ENCODE measurements at regions not wholly inside any gene's neighbourhood (a gene's known extent, or its start where the extent isn't known, plus 50 kb on each side); places are given as distances from the start of the nearest gene placed in this dataset.

DNA sequence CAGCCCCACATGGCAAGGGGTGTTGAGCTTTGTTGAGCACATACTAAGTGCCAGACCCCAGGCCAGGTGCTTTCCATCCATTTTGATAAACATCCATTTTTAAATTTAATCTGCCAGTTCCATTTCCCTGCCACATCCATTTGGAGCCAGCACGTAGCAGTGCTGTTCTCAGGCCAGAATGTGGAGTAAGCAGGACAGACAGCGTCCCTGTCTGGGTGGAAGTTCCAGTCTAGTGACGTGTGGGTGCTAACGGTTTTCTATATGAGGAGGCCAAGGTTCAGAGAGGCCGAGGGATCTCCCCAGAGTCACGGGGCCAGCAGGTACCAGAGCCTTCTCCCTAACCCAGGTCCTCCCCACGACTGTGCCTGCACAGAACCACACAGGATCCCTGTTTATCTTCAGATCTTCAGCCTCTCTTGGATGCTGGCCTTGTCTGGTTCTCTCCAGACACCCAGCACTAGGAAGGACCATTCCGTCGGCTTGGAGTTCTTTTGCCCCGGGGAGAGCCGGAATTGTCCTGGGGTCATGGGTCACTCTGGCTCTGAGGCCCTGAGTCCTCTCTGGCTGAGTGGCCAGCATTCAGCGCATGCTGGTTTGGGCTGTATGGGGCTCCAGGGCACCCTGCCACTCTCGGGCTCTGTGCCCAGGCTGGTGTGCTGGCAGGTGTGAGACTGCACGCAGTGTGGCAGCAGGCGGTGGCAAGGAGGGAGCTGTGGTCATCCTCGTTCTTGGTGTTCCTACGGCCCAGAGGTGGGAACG, 63.6 kb upstream of the PPARA start:
- no peak overlapping the region for H3K9ac ChIP-seq (ENCODE audit: low read length)
- peak in 1 of 2 donors; percentile 14 for DNase-seq
- no peak overlapping the region for H4K12ac ChIP-seq (ENCODE audit: low read depth, low read length)
- no peaks in the 10 kb centered on the region for H3K79me1 ChIP-seq (ENCODE audit: low read length)
- H2AFZ ChIP-seq (ENCODE audit: insufficient read depth, low read length, poor library complexity): peak overlapping the region; percentile 12
- peaks cover 3 to 6% of the 10 kb centered on the region in 2 experiments for H3K4me1 ChIP-seq (ENCODE audit: control insufficient read depth in 1 of 2, insufficient read depth in 2 of 2, low read length in 2 of 2)
- no peaks in the 10 kb centered on the region for H3K79me2 ChIP-seq (ENCODE audit: control insufficient read depth, insufficient read depth, low read length, poor library complexity)
- no peak overlapping the region for H2BK5ac ChIP-seq (ENCODE audit: low read depth, low read length, poor library complexity)
- WGBS (ENCODE audit: extremely low coverage, insufficient coverage, insufficient read length): no CpG with 5 or more reads among the region's 18 CpGs
- peaks cover 12% of the 10 kb centered on the region for H3K9me3 ChIP-seq (ENCODE audit: insufficient read depth, low read depth, low read length)
- H3K14ac ChIP-seq (ENCODE audit: low read length): no peak overlapping the region
- no peak overlapping the region for H3K4me3 ChIP-seq (ENCODE audit: low read depth, low read length)
- no peak overlapping the region for H3K4ac ChIP-seq (ENCODE audit: low read depth, low read length)
- H4K8ac ChIP-seq (ENCODE audit: low read depth, low read length): no peak overlapping the region
- no peak overlapping the region for H2BK12ac ChIP-seq (ENCODE audit: low read length)
- no peaks in the 10 kb centered on the region for H3K27me3 ChIP-seq (ENCODE audit: insufficient read depth, low read length)
- no peak overlapping the region for H2BK120ac ChIP-seq (ENCODE audit: insufficient read depth, low read length, poor library complexity)
- H3K4me2 ChIP-seq (ENCODE audit: low read length): no peak overlapping the region
- H3K18ac ChIP-seq (ENCODE audit: low read length): no peak overlapping the region
- H4K91ac ChIP-seq (ENCODE audit: low read depth, low read length): no peak overlapping the region
- no peak overlapping the region for H2AK5ac ChIP-seq (ENCODE audit: low read length)
- no peak overlapping the region for H3K23ac ChIP-seq (ENCODE audit: low read length)
- no peak overlapping the region for H3K27ac ChIP-seq (ENCODE audit: low read depth, low read length)
- no peaks in the 10 kb centered on the region for H3K36me3 ChIP-seq (ENCODE audit: control insufficient read depth in 1 of 2, insufficient read depth in 2 of 2, low read length in 2 of 2)

DNA sequence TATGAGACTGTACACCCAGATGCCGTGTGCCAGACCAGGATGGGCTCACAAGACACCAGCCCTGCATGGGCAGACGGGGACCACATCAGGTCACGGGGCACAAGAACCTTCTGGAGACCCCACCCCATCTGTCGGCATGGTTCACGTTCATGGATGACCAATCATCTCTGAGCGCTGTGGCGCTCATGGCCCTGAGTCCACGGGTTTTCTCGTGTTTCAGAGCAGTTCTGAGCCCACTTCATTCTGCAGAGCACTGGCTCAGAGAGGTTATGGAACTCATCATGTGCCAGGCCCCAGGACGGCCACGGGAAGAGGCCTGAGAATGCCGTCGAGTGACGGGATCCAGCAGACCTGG, 63.0 kb upstream of the PPARA start:
- DNase-seq: no peak
- no peak overlapping the region for H3K27ac ChIP-seq (ENCODE audit: low read depth, low read length)
- H3K9me3 ChIP-seq (ENCODE audit: insufficient read depth, low read depth, low read length): peaks cover 12% of the 10 kb centered on the region

DNA sequence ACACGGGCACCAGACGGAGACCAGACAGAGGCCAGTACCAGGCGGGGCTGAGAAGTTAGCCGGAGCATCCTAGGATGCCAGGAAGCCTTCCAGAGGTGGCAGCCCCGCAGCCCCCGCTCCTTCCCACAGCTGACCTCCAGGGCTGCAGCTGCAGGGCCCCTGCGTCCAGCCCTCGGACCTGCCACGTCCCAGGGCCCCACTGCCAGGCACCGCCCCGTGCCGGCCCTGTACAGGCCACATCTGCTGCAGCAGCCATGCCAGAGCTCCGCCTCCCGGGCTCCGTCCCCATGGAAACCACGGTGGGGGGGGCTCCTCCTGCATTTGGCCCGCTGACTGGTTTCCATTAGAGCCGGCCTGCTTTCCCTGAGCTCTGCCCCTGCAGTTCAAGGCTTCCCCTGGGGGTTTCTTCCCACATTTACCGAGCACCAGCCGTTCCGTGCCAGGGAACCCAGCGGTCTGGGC, 62.5 kb upstream of the PPARA start:
- no peak overlapping the region for H3K23ac ChIP-seq (ENCODE audit: low read length)
- no peak overlapping the region for H4K8ac ChIP-seq (ENCODE audit: low read depth, low read length)
- no peak overlapping the region for H2BK12ac ChIP-seq (ENCODE audit: low read length)
- peaks cover 12% of the 10 kb centered on the region for H3K9me3 ChIP-seq (ENCODE audit: insufficient read depth, low read depth, low read length)
- no peak overlapping the region for H3K4me2 ChIP-seq (ENCODE audit: low read length)
- no peak overlapping the region for H4K12ac ChIP-seq (ENCODE audit: low read depth, low read length)
- no peak overlapping the region for H3K4me3 ChIP-seq (ENCODE audit: low read depth, low read length)
- no peak overlapping the region for H3K9ac ChIP-seq (ENCODE audit: low read length)
- no peak overlapping the region for H2BK5ac ChIP-seq (ENCODE audit: low read depth, low read length, poor library complexity)
- no peak overlapping the region for H2AK5ac ChIP-seq (ENCODE audit: low read length)
- no peak overlapping the region for H3K18ac ChIP-seq (ENCODE audit: low read length)
- H3K79me2 ChIP-seq (ENCODE audit: control insufficient read depth, insufficient read depth, low read length, poor library complexity): no peaks in the 10 kb centered on the region
- H3K4ac ChIP-seq (ENCODE audit: low read depth, low read length): no peak overlapping the region
- no peaks in the 10 kb centered on the region for H3K36me3 ChIP-seq (ENCODE audit: control insufficient read depth in 1 of 2, insufficient read depth in 2 of 2, low read length in 2 of 2)
- no peak overlapping the region for H3K27ac ChIP-seq (ENCODE audit: low read depth, low read length)
- no peak overlapping the region for H4K91ac ChIP-seq (ENCODE audit: low read depth, low read length)
- H2BK120ac ChIP-seq (ENCODE audit: insufficient read depth, low read length, poor library complexity): no peak overlapping the region
- no peak for DNase-seq
- no peaks in the 10 kb centered on the region for H3K27me3 ChIP-seq (ENCODE audit: insufficient read depth, low read length)
- H3K4me1 ChIP-seq (ENCODE audit: control insufficient read depth in 1 of 2, insufficient read depth in 2 of 2, low read length in 2 of 2): peaks cover 3 to 6% of the 10 kb centered on the region in 2 experiments
- H2AFZ ChIP-seq (ENCODE audit: insufficient read depth, low read length, poor library complexity): peak overlapping the region; percentile 8
- no peaks in the 10 kb centered on the region for H3K79me1 ChIP-seq (ENCODE audit: low read length)
- H3K14ac ChIP-seq (ENCODE audit: low read length): no peak overlapping the region
- no CpG with 5 or more reads among the region's 22 CpGs for WGBS (ENCODE audit: extremely low coverage, insufficient coverage, insufficient read length)

More for the DNA sequence above, 63.0 kb upstream of the PPARA start:
- H3K79me2 ChIP-seq (ENCODE audit: control insufficient read depth, insufficient read depth, low read length, poor library complexity): no peaks in the 10 kb centered on the region
- H2BK5ac ChIP-seq (ENCODE audit: low read depth, low read length, poor library complexity): no peak overlapping the region
- H4K12ac ChIP-seq (ENCODE audit: low read depth, low read length): no peak overlapping the region
- peak overlapping the region; percentile 8 for H2AFZ ChIP-seq (ENCODE audit: insufficient read depth, low read length, poor library complexity)
- H2AK5ac ChIP-seq (ENCODE audit: low read length): no peak overlapping the region
- H3K14ac ChIP-seq (ENCODE audit: low read length): no peak overlapping the region
- H4K8ac ChIP-seq (ENCODE audit: low read depth, low read length): no peak overlapping the region
- H3K9ac ChIP-seq (ENCODE audit: low read length): no peak overlapping the region
- H3K36me3 ChIP-seq (ENCODE audit: control insufficient read depth in 1 of 2, insufficient read depth in 2 of 2, low read length in 2 of 2): no peaks in the 10 kb centered on the region
- no peak overlapping the region for H4K91ac ChIP-seq (ENCODE audit: low read depth, low read length)
- peaks cover 3 to 6% of the 10 kb centered on the region in 2 experiments for H3K4me1 ChIP-seq (ENCODE audit: control insufficient read depth in 1 of 2, insufficient read depth in 2 of 2, low read length in 2 of 2)
- WGBS (ENCODE audit: extremely low coverage, insufficient coverage, insufficient read length): no CpG with 5 or more reads among the region's 14 CpGs
- no peak overlapping the region for H3K18ac ChIP-seq (ENCODE audit: low read length)
- no peak overlapping the region for H3K23ac ChIP-seq (ENCODE audit: low read length)
- no peak overlapping the region for H2BK120ac ChIP-seq (ENCODE audit: insufficient read depth, low read length, poor library complexity)
- H2BK12ac ChIP-seq (ENCODE audit: low read length): no peak overlapping the region
- no peaks in the 10 kb centered on the region for H3K27me3 ChIP-seq (ENCODE audit: insufficient read depth, low read length)
- no peak overlapping the region for H3K4ac ChIP-seq (ENCODE audit: low read depth, low read length)
- no peaks in the 10 kb centered on the region for H3K79me1 ChIP-seq (ENCODE audit: low read length)
- H3K4me2 ChIP-seq (ENCODE audit: low read length): no peak overlapping the region
- no peak overlapping the region for H3K4me3 ChIP-seq (ENCODE audit: low read depth, low read length)

DNA sequence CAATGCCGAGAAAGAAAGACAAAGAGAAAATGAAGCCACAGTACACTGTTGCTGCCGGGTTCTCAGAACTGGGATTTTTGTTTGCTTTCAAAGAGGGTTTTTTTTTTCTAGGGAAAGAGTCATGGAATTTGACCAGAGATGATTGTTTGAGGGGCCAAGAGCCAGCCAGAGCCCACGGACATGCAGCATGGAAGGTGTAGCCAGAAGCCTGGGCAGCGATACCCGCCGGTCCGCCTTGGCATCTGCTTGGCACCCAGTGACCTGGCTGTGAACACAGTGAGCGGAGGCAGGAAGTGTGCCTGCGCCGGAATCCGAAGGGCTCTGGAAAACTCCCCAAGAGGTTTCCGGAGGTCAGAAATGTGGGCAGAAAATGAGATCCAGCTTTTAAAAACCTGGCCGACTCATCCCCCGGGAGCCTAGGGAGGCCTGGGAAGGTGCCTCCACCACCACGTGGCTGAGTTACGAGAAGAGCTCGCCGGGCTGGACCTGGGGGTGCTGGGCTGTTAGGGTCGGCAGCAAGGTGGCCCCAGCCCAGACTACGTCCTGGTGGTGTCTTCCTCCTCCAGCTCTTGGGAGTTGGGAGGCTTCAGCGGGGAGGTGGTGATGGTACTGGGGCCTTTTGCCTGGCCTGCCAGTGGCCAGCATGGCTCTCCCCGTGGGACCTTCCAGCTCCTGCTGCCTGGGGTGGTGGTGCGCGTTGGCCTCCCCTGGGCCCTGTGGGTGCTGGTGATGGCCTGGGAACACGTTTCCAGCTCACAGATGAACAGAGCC, 61.6 kb upstream of the PPARA start:
- no peak overlapping the region for H2BK120ac ChIP-seq (ENCODE audit: insufficient read depth, low read length, poor library complexity)

More for the DNA sequence above, 61.6 kb upstream of the PPARA start:
- H3K14ac ChIP-seq (ENCODE audit: low read length): no peak overlapping the region
- no peak overlapping the region for H3K4me3 ChIP-seq (ENCODE audit: low read depth, low read length)
- H3K79me1 ChIP-seq (ENCODE audit: low read length): no peaks in the 10 kb centered on the region
- no peaks in the 10 kb centered on the region for H3K79me2 ChIP-seq (ENCODE audit: control insufficient read depth, insufficient read depth, low read length, poor library complexity)
- WGBS (ENCODE audit: extremely low coverage, insufficient coverage, insufficient read length): no CpG with 5 or more reads among the region's 25 CpGs
- no peak overlapping the region for H2BK12ac ChIP-seq (ENCODE audit: low read length)
- peaks cover 12% of the 10 kb centered on the region for H3K9me3 ChIP-seq (ENCODE audit: insufficient read depth, low read depth, low read length)
- H2AFZ ChIP-seq (ENCODE audit: insufficient read depth, low read length, poor library complexity): no peak overlapping the region
- no peak overlapping the region for H4K12ac ChIP-seq (ENCODE audit: low read depth, low read length)
- H3K4ac ChIP-seq (ENCODE audit: low read depth, low read length): no peak overlapping the region
- H4K8ac ChIP-seq (ENCODE audit: low read depth, low read length): no peak overlapping the region
- no peak overlapping the region for H3K27ac ChIP-seq (ENCODE audit: low read depth, low read length)
- H3K27me3 ChIP-seq (ENCODE audit: insufficient read depth, low read length): no peaks in the 10 kb centered on the region
- H3K36me3 ChIP-seq (ENCODE audit: control insufficient read depth in 1 of 2, insufficient read depth in 2 of 2, low read length in 2 of 2): no peaks in the 10 kb centered on the region
- no peak overlapping the region for H2BK5ac ChIP-seq (ENCODE audit: low read depth, low read length, poor library complexity)
- no peak overlapping the region for H3K9ac ChIP-seq (ENCODE audit: low read length)
- H3K23ac ChIP-seq (ENCODE audit: low read length): no peak overlapping the region
- no peak overlapping the region for H3K18ac ChIP-seq (ENCODE audit: low read length)
- H2AK5ac ChIP-seq (ENCODE audit: low read length): no peak overlapping the region
- DNase-seq: no peak
- peaks cover 3 to 6% of the 10 kb centered on the region in 2 experiments for H3K4me1 ChIP-seq (ENCODE audit: control insufficient read depth in 1 of 2, insufficient read depth in 2 of 2, low read length in 2 of 2)
- H4K91ac ChIP-seq (ENCODE audit: low read depth, low read length): no peak overlapping the region
- no peak overlapping the region for H3K4me2 ChIP-seq (ENCODE audit: low read length)

Measured in trophoblast cell (in vitro differentiated cells and primary cell).